ENCODE measurements at regions not wholly inside any gene's neighbourhood (a gene's known extent, or its start where the extent isn't known, plus 50 kb on each side); places are given as distances from the start of the nearest gene placed in this dataset.

GRCh38 chr2:22167256-22167655 lies 1043.5 kb downstream of the TDRD15 start:
- TF ChIP-seq CTCF (IDR thresholded peaks at IDR 0.05; ENCODE audit: borderline replicate concordance, extremely low read depth, low read length, poor library complexity, severe bottlenecking): no peak
- no peak for TF ChIP-seq EZH2 (IDR thresholded peaks at IDR 0.05; ENCODE audit: borderline replicate concordance, low read depth, low read length, severe bottlenecking)

Data from DND-41 (cell line).